ENCODE measurements at regions not wholly inside any gene's neighbourhood (a gene's known extent, or its start where the extent isn't known, plus 50 kb on each side); places are given as distances from the start of the nearest gene placed in this dataset.

- Histone ChIP-seq H3K9me3 (ENCODE audit: control insufficient read depth, insufficient read depth, low read length) (peaks cover 36% of the 10 kb centered on the region), H3K27me3 (ENCODE audit: control insufficient read depth, insufficient read depth, low read length) (no peaks in the 10 kb centered on the region), H3K4me3 (ENCODE audit: low read depth, low read length) (no peak overlapping the region), H3K27ac (ENCODE audit: low read depth, low read length) (no peak overlapping the region)
- TF ChIP-seq CTCF (IDR thresholded peaks at IDR 0.05; ENCODE audit: low read depth, low read length): no peak
- CTCF ChIA-PET: no interaction called here
- no peak for DNase-seq (ENCODE audit: low read depth, low spot score)
- POLR2A ChIA-PET: no interaction called here
These were observed 311.2 kb downstream of the AACS start for GRCh38 chr12:125376422-125376821.

GRCh38 chr12:125377093-125377492 is 311.9 kb downstream of the AACS start:
- no peak overlapping the region for H3K4me3 ChIP-seq (ENCODE audit: low read depth, low read length)
- ChIA-PET CTCF (no interaction called here), POLR2A (no interaction called here)
- no peak for DNase-seq (ENCODE audit: low read depth, low spot score)
- H3K27me3 ChIP-seq (ENCODE audit: control insufficient read depth, insufficient read depth, low read length): no peaks in the 10 kb centered on the region
- peaks cover 36% of the 10 kb centered on the region for H3K9me3 ChIP-seq (ENCODE audit: control insufficient read depth, insufficient read depth, low read length)
- no peak overlapping the region for H3K27ac ChIP-seq (ENCODE audit: low read depth, low read length)
- no peak for TF ChIP-seq CTCF (IDR thresholded peaks at IDR 0.05; ENCODE audit: low read depth, low read length)

- ChIA-PET CTCF (no interaction called here), POLR2A (no interaction called here)
- no peak for DNase-seq (ENCODE audit: low read depth, low spot score)
- Histone ChIP-seq H3K27ac (ENCODE audit: low read depth, low read length) (no peak overlapping the region), H3K4me3 (ENCODE audit: low read depth, low read length) (no peak overlapping the region), H3K9me3 (ENCODE audit: control insufficient read depth, insufficient read depth, low read length) (peaks cover 28% of the 10 kb centered on the region), H3K27me3 (ENCODE audit: control insufficient read depth, insufficient read depth, low read length) (no peaks in the 10 kb centered on the region)
- TF ChIP-seq CTCF (IDR thresholded peaks at IDR 0.05; ENCODE audit: low read depth, low read length): no peak
These were observed 316.1 kb downstream of the AACS start for GRCh38 chr12:125381373-125381772.

GRCh38 chr12:125382926-125383325 is 317.7 kb downstream of the AACS start:
- Histone ChIP-seq H3K27ac (ENCODE audit: low read depth, low read length) (no peak overlapping the region), H3K9me3 (ENCODE audit: control insufficient read depth, insufficient read depth, low read length) (peaks cover 19% of the 10 kb centered on the region; the same call in 1 of the 2 replicates), H3K27me3 (ENCODE audit: control insufficient read depth, insufficient read depth, low read length) (no peaks in the 10 kb centered on the region), H3K4me3 (ENCODE audit: low read depth, low read length) (no peak overlapping the region)
- no peak for DNase-seq (ENCODE audit: low read depth, low spot score)
- CTCF ChIA-PET: no interaction called here
- TF ChIP-seq CTCF (IDR thresholded peaks at IDR 0.05; ENCODE audit: low read depth, low read length): no peak
- POLR2A ChIA-PET: no interaction called here

GRCh38 chr12:125386652-125387051 is 321.4 kb downstream of the AACS start:
- Histone ChIP-seq H3K4me3 (ENCODE audit: low read depth, low read length) (no peak overlapping the region), H3K27ac (ENCODE audit: low read depth, low read length) (no peak overlapping the region), H3K9me3 (ENCODE audit: control insufficient read depth, insufficient read depth, low read length) (peaks cover 14% of the 10 kb centered on the region; the same call in 1 of the 2 replicates), H3K27me3 (ENCODE audit: control insufficient read depth, insufficient read depth, low read length) (no peaks in the 10 kb centered on the region)
- POLR2A ChIA-PET: no interaction called here
- no peak for TF ChIP-seq CTCF (IDR thresholded peaks at IDR 0.05; ENCODE audit: low read depth, low read length)
- DNase-seq (ENCODE audit: low read depth, low spot score): no peak
- CTCF ChIA-PET: no interaction called here
